ENCODE measurements at regions not wholly inside any gene's neighbourhood (a gene's known extent, or its start where the extent isn't known, plus 50 kb on each side); places are given as distances from the start of the nearest gene placed in this dataset.

- H3K36me3 ChIP-seq = no peaks in the 10 kb centered on the region
- no peak overlapping the region for H3K4me3 ChIP-seq
- H3K4me1 ChIP-seq = peaks cover 20 to 77% (median 51%) of the 10 kb centered on the region in 3 donors
- no peaks in the 10 kb centered on the region for H3K27me3 ChIP-seq
- intact Hi-C loops (cut with DNase I) = no loop called here
- no peak for TF ChIP-seq POLR2A (IDR thresholded peaks at IDR 0.05)
- TF ChIP-seq, protein P1, sequence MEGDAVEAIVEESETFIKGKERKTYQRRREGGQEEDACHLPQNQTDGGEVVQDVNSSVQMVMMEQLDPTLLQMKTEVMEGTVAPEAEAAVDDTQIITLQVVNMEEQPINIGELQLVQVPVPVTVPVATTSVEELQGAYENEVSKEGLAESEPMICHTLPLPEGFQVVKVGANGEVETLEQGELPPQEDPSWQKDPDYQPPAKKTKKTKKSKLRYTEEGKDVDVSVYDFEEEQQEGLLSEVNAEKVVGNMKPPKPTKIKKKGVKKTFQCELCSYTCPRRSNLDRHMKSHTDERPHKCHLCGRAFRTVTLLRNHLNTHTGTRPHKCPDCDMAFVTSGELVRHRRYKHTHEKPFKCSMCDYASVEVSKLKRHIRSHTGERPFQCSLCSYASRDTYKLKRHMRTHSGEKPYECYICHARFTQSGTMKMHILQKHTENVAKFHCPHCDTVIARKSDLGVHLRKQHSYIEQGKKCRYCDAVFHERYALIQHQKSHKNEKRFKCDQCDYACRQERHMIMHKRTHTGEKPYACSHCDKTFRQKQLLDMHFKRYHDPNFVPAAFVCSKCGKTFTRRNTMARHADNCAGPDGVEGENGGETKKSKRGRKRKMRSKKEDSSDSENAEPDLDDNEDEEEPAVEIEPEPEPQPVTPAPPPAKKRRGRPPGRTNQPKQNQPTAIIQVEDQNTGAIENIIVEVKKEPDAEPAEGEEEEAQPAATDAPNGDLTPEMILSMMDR (IDR thresholded peaks at IDR 0.05) = peak in 2 of 6 experiments; percentile 5 to 23
- peak overlapping the region; percentile 80 to 89 (median 83) for H3K27ac ChIP-seq
- WGBS, 2 donors = 28 to 32% methylated on average over 4 of the region's 4 CpGs
- DNase-seq = no peak
- H3K9me3 ChIP-seq = no peaks in the 10 kb centered on the region
Observed at GRCh38 chr3:177591379-177591778, 394.1 kb upstream of the TBL1XR1 start.

- intact Hi-C loops (cut with DNase I) = no loop called here
- 73 to 77% methylated on average over 6 of the region's 6 CpGs for WGBS, 2 donors
- Histone ChIP-seq H3K27ac (peak overlapping the region in 3 of 4 donors; percentile 3 to 89 (median 89)), H3K4me1 (peaks cover 45 to 99% (median 78%) of the 10 kb centered on the region in 3 donors), H3K4me3 (no peak overlapping the region), H3K36me3 (no peaks in the 10 kb centered on the region), H3K27me3 (no peaks in the 10 kb centered on the region), H3K9me3 (no peaks in the 10 kb centered on the region)
- TF ChIP-seq POLR2A (IDR thresholded peaks at IDR 0.05) = no peak
- TF ChIP-seq, protein P1 (IDR thresholded peaks at IDR 0.05) = no peak
- DNase-seq = no peak
Observed at GRCh38 chr3:177594096-177594495, 396.8 kb upstream of the TBL1XR1 start.

- intact Hi-C loops (cut with DNase I) = no loop called here
- Histone ChIP-seq H3K9me3 (no peaks in the 10 kb centered on the region), H3K27ac (peak overlapping the region; percentile 59 to 89 (median 84)), H3K27me3 (no peaks in the 10 kb centered on the region), H3K4me1 (peaks cover 54 to 99% (median 78%) of the 10 kb centered on the region in 3 donors), H3K36me3 (no peaks in the 10 kb centered on the region), H3K4me3 (no peak overlapping the region)
- TF ChIP-seq, protein P1 (IDR thresholded peaks at IDR 0.05) = no peak
- no peak for TF ChIP-seq POLR2A (IDR thresholded peaks at IDR 0.05)
- WGBS, 2 donors = 62 to 74% methylated on average over 4 of the region's 4 CpGs
- no peak for DNase-seq
Observed at GRCh38 chr3:177595530-177596188, 398.4 kb upstream of the TBL1XR1 start.

DNA sequence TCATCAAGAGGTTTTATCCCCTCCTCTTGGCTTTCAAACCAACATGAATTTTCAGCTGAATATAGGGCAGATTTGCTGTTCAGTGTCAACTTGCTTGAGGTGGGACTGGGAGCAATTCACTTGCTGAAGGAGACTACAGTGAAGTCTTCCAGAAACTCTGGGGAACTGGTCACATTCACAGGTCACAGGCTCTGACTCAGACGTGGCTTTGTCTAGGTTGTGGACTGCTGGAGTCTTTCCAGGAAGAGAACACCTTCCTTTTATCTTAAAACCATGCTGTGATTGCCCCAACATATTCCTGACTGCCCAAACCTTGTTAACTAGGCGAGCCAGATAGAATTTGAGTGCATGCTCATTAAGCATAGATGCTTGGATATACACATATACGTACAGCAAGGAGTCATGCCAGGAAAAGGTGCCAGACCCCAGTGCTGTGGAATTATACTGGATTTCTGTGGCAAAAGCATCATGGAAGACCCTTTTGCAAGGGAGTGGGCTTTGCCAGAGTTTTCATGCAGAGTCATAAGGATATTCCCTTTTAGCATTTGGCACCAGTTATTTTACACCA is 399.1 kb upstream of the TBL1XR1 start:
- intact Hi-C loops (cut with DNase I) = no loop called here

GRCh38 chr3:177596816-177597271 is 399.6 kb upstream of the TBL1XR1 start:
- peaks cover 47 to 99% (median 79%) of the 10 kb centered on the region in 3 donors for H3K4me1 ChIP-seq
- peak overlapping the region; percentile 79 to 89 (median 88) for H3K27ac ChIP-seq
- intact Hi-C loops (cut with DNase I) = no loop called here
- TF ChIP-seq POLR2A (IDR thresholded peaks at IDR 0.05) = no peak
- TF ChIP-seq, protein P1 (IDR thresholded peaks at IDR 0.05) = no peak
- H3K9me3 ChIP-seq = no peaks in the 10 kb centered on the region
- DNase-seq = no peak
- 25 to 29% methylated on average over 1 of the region's 1 CpG for WGBS, 2 donors
- no peaks in the 10 kb centered on the region for H3K27me3 ChIP-seq
- peak overlapping the region in 1 of 4 donors; percentile 39 for H3K4me3 ChIP-seq
- no peaks in the 10 kb centered on the region for H3K36me3 ChIP-seq

More for the DNA sequence above, 399.1 kb upstream of the TBL1XR1 start:
- no peak for DNase-seq
- H3K27ac ChIP-seq = peak overlapping the region; percentile 59 to 89 (median 84)
- H3K9me3 ChIP-seq = no peaks in the 10 kb centered on the region
- H3K4me1 ChIP-seq = peaks cover 48 to 99% (median 78%) of the 10 kb centered on the region in 3 donors
- TF ChIP-seq POLR2A (IDR thresholded peaks at IDR 0.05) = no peak
- TF ChIP-seq, protein P1 (IDR thresholded peaks at IDR 0.05) = no peak
- no peak overlapping the region for H3K4me3 ChIP-seq
- no peaks in the 10 kb centered on the region for H3K27me3 ChIP-seq
- 26 to 28% methylated on average over 3 of the region's 3 CpGs for WGBS, 2 donors
- no peaks in the 10 kb centered on the region for H3K36me3 ChIP-seq
